ENCODE measurements at regions not wholly inside any gene's neighbourhood (a gene's known extent, or its start where the extent isn't known, plus 50 kb on each side); places are given as distances from the start of the nearest gene placed in this dataset.

DNA sequence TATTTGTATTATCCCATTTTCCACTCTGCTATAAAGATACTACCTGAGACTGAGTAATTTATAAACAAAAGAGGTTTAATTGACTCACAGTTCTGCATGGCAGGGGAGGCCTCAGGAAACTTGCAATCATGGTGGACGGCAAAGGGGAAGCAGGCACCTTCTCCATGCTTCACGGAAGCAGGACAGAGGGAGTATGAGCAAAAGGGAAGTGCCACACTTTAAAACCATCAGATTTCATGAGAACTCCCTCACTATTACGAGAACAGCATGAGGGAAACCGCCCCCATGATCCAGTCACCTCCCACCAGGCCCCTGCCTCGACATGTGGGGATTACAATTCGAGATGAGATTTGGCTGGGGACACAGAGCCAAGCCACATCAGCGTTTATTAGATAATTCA is 172.8 kb downstream of the NR2F2 start:
- no peak for TF ChIP-seq EZH2 (IDR thresholded peaks at IDR 0.05; ENCODE audit: low read length)
- TF ChIP-seq, protein P1, sequence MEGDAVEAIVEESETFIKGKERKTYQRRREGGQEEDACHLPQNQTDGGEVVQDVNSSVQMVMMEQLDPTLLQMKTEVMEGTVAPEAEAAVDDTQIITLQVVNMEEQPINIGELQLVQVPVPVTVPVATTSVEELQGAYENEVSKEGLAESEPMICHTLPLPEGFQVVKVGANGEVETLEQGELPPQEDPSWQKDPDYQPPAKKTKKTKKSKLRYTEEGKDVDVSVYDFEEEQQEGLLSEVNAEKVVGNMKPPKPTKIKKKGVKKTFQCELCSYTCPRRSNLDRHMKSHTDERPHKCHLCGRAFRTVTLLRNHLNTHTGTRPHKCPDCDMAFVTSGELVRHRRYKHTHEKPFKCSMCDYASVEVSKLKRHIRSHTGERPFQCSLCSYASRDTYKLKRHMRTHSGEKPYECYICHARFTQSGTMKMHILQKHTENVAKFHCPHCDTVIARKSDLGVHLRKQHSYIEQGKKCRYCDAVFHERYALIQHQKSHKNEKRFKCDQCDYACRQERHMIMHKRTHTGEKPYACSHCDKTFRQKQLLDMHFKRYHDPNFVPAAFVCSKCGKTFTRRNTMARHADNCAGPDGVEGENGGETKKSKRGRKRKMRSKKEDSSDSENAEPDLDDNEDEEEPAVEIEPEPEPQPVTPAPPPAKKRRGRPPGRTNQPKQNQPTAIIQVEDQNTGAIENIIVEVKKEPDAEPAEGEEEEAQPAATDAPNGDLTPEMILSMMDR (optimal IDR thresholded peaks at IDR 0.05 in 1 of 3, IDR thresholded peaks at IDR 0.05 in 1 of 3, conservative IDR thresholded peaks at IDR 0.05 in 1 of 3; ENCODE audit: extremely low read depth in 1 of 3, insufficient read depth in 2 of 3, low read length in 3 of 3): no peak
